Neural progenitor cell (in vitro differentiated cells): ENCODE measurements at regions not wholly inside any gene's neighbourhood (a gene's known extent, or its start where the extent isn't known, plus 50 kb on each side); places are given as distances from the start of the nearest gene placed in this dataset.

Source experiments
- DNase-seq: peaks from one replicate; pipeline ENCODE4 v3.0.0-alpha.2; 2016; ENCODE audit warnings: low spot score
- H2AFZ ChIP-seq: fragments of 200-600 bp; sonication (generic); replicated peaks from 2 replicates; pipeline ENCODE4 v1.6.1; 2016; ENCODE audit warnings: antibody characterized with exemption
- H3F3A ChIP-seq: fragments of 200-600 bp; sonication (generic); 2 replicates; pipeline ENCODE4 v1.6.1; 2016; ENCODE audit warnings: antibody characterized with exemption, low read depth
- H3K27ac ChIP-seq: fragments of 200-600 bp; sonication (generic); 2 replicates; pipeline ENCODE4 v1.5.1; 2016; ENCODE audit warnings: mild to moderate bottlenecking
- H3K27me3 ChIP-seq: fragments of 200-600 bp; sonication (generic); 2 replicates; pipeline ENCODE4 v1.6.1; 2016; ENCODE audit warnings: mild to moderate bottlenecking, moderate library complexity
- H3K36me3 ChIP-seq: fragments of 200-600 bp; sonication (generic); 2 replicates; pipeline ENCODE4 v1.5.1; 2016
- H3K4me1 ChIP-seq: fragments of 200-600 bp; sonication (generic); 2 replicates; pipeline ENCODE4 v1.6.1; 2016; ENCODE audit warnings: mixed run types
- H3K4me2 ChIP-seq: fragments of 200-600 bp; sonication (generic); 2 replicates; pipeline ENCODE4 v1.6.1; 2016
- H3K4me3 ChIP-seq: fragments of 200-600 bp; sonication (generic); 2 replicates; pipeline ENCODE4 v1.5.1; 2016
- H3K79me2 ChIP-seq: fragments of 200-600 bp; sonication (generic); 2 replicates; pipeline ENCODE4 v1.6.1; 2016; ENCODE audit warnings: low read depth
- H3K9ac ChIP-seq: fragments of 200-600 bp; sonication (generic); 2 replicates; pipeline ENCODE4 v1.6.1; 2016
- H3K9me3 ChIP-seq: fragments of 200-600 bp; sonication (generic); 2 replicates; pipeline ENCODE4 v1.5.1; 2016; ENCODE audit warnings: low read depth
- H4K20me1 ChIP-seq: fragments of 200-600 bp; sonication (generic); 2 replicates; pipeline ENCODE4 v1.6.1; 2016; ENCODE audit warnings: low read depth
- H3K27ac Mint-ChIP-seq: 3 replicates; pipeline ENCODE4 v1.8.0; 2021; ENCODE audit warnings: mixed read lengths
- H3K27me3 Mint-ChIP-seq: 2 replicates; pipeline ENCODE4 v1.8.0; 2022; ENCODE audit warnings: low read depth, mild to moderate bottlenecking, inconsistent platforms, moderate library complexity, mixed read lengths; ENCODE audit not compliant: insufficient read depth
- H3K36me3 Mint-ChIP-seq: 3 replicates; pipeline ENCODE4 v1.8.0; 2021; ENCODE audit warnings: mixed read lengths
- H3K4me1 Mint-ChIP-seq: 3 replicates; pipeline ENCODE4 v1.8.0; 2021; ENCODE audit warnings: mixed read lengths
- H3K4me3 Mint-ChIP-seq: 3 replicates; pipeline ENCODE4 v1.8.0; 2021; ENCODE audit warnings: mild to moderate bottlenecking, moderate library complexity, mixed read lengths
- H3K9me3 Mint-ChIP-seq: 3 replicates; pipeline ENCODE4 v1.8.0; 2020; ENCODE audit warnings: mixed read lengths
- EZH2 ChIP-seq: fragments of 200-600 bp; sonication (generic); IDR thresholded peaks from 2 replicates; pipeline ENCODE4 v1.6.1; 2017; ENCODE audit warnings: antibody characterized with exemption, mild to moderate bottlenecking, moderate library complexity
- EZH2phosphoT487 ChIP-seq: fragments of 200-600 bp; sonication (generic); IDR thresholded peaks from 2 replicates; pipeline ENCODE4 v1.6.1; 2017; ENCODE audit warnings: antibody characterized with exemption
- TF ChIP-seq, protein P1 (sequence below): fragments of 200-600 bp; sonication (generic); IDR thresholded peaks from 2 replicates; pipeline ENCODE4 v1.5.1; 2017; ENCODE audit warnings: antibody characterized with exemption, mild to moderate bottlenecking

DNA sequence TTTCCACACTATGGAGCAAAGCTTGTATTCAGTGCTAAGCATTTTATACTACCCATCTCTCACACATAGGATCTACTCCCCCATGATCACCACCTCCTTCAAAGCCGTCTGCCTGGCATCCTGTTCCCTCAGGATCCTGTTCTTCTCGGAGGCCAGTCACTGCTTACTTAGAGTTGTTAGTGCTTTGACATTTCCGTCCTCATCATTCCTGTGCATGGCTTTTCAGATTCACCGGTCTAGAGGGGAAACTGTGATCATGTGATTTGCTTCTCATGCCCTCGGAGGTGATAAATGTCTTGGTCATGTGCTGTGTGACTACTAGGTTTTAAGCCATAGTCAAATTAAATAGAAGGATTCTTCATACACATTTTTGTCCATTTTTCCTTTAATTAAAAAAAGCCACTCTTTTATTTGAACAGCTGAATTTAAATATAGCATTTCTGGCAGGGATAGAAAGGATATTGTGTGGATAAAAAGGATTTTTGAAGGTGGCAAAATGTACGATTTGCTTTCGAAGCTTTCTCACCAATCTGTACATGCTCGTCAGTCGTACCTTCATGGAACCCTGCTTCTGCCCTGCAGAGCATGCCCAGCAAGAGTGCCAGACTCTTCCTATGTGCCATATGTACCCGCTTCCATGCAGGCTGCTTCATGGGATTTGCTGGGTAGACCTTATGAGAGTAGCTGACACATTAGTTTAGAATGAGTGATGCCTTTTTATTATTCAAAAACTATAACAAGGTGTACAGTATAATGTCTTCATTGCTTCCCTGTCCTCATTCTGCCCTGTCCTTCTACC, 53.3 kb downstream of the BMAL2 start:
- Histone ChIP-seq H4K20me1 (no peaks in the 10 kb centered on the region), H3K4me2 (no peak overlapping the region), H3K27me3 (no peaks in the 10 kb centered on the region), H3K4me3 (no peak overlapping the region), H3K4me1 (no peaks in the 10 kb centered on the region), H3K79me2 (no peaks in the 10 kb centered on the region), H3K36me3 (peaks cover 6% of the 10 kb centered on the region), H3K9me3 (no peaks in the 10 kb centered on the region), H3K27ac (no peak overlapping the region), H3F3A (no peaks in the 10 kb centered on the region), H3K9ac (no peak overlapping the region), H2AFZ (no peak overlapping the region)
- peaks cover 2% of the 10 kb centered on the region for H3K27me3 Mint-ChIP-seq
- TF ChIP-seq, protein P1, sequence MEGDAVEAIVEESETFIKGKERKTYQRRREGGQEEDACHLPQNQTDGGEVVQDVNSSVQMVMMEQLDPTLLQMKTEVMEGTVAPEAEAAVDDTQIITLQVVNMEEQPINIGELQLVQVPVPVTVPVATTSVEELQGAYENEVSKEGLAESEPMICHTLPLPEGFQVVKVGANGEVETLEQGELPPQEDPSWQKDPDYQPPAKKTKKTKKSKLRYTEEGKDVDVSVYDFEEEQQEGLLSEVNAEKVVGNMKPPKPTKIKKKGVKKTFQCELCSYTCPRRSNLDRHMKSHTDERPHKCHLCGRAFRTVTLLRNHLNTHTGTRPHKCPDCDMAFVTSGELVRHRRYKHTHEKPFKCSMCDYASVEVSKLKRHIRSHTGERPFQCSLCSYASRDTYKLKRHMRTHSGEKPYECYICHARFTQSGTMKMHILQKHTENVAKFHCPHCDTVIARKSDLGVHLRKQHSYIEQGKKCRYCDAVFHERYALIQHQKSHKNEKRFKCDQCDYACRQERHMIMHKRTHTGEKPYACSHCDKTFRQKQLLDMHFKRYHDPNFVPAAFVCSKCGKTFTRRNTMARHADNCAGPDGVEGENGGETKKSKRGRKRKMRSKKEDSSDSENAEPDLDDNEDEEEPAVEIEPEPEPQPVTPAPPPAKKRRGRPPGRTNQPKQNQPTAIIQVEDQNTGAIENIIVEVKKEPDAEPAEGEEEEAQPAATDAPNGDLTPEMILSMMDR: no peak
- TF ChIP-seq EZH2phosphoT487: no peak
- no peak for TF ChIP-seq EZH2
- H3K36me3 Mint-ChIP-seq: no peaks in the 10 kb centered on the region
- H3K4me3 Mint-ChIP-seq: no peak overlapping the region
- no peaks in the 10 kb centered on the region for H3K4me1 Mint-ChIP-seq
- no peaks in the 10 kb centered on the region for H3K9me3 Mint-ChIP-seq
- no peak overlapping the region for H3K27ac Mint-ChIP-seq
- no peak for DNase-seq

DNA sequence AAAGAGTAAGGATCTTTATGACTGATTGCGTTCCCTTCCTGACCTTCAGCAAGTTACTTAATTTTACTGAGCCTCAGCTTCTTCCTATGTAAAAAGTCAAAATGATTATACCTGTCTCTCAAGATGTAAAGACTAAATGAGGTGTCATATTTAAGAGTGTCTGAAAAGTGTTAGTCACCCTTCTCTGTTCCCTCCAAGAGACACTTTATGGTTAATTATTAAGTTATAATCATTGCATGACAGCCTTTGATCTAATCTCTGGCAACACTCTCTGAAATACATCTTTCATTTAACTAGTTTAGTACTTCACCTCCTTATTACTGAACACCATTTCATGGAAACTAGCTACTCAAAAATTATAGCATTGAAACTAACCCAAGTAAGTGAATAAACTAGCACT, 54.8 kb downstream of the BMAL2 start:
- Mint-ChIP-seq H3K27me3 (peaks cover 2% of the 10 kb centered on the region), H3K4me1 (no peaks in the 10 kb centered on the region), H3K27ac (no peak overlapping the region), H3K4me3 (no peak overlapping the region), H3K9me3 (no peaks in the 10 kb centered on the region), H3K36me3 (no peaks in the 10 kb centered on the region)
- Histone ChIP-seq H3K27ac (no peak overlapping the region), H3K9ac (no peak overlapping the region), H3K9me3 (no peaks in the 10 kb centered on the region), H3K4me3 (no peak overlapping the region), H3K36me3 (peaks cover 7% of the 10 kb centered on the region), H3K79me2 (no peaks in the 10 kb centered on the region), H3K4me2 (no peak overlapping the region), H3K27me3 (no peaks in the 10 kb centered on the region), H4K20me1 (no peaks in the 10 kb centered on the region), H3F3A (no peaks in the 10 kb centered on the region), H2AFZ (no peak overlapping the region), H3K4me1 (no peaks in the 10 kb centered on the region)
- TF ChIP-seq EZH2 (no peak), EZH2phosphoT487 (no peak)
- TF ChIP-seq, protein P1: no peak
- DNase-seq: no peak

DNA sequence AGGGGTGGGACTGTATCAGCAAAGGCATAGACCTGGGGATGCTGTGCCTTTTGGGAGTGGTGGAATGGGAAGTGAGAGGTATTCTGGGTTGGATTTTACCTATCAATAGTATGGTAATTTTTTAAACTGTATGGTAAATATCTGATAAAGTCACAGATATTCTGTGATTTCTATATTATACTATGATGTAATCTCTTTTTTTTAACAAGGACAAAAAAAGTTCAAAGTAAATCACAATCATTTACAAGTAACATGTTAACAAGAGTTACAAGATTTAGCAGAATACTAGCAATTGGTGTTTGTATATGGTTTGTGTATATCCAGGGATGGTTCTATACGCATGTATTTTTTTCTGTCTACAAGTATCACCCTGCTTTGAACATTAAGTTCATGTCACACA, 56.0 kb downstream of the BMAL2 start:
- no peaks in the 10 kb centered on the region for H3K9me3 ChIP-seq
- H3K27ac ChIP-seq: no peak overlapping the region
- no peak overlapping the region for H3K9ac ChIP-seq
- H2AFZ ChIP-seq: no peak overlapping the region
- no peak overlapping the region for H3K4me2 ChIP-seq
- H3K79me2 ChIP-seq: no peaks in the 10 kb centered on the region
- H3K27me3 Mint-ChIP-seq: peaks cover 2% of the 10 kb centered on the region
- H3K36me3 ChIP-seq: peaks cover 7% of the 10 kb centered on the region
- no peaks in the 10 kb centered on the region for H3K4me1 Mint-ChIP-seq
- H3F3A ChIP-seq: no peaks in the 10 kb centered on the region
- no peaks in the 10 kb centered on the region for H3K27me3 ChIP-seq
- H3K4me3 Mint-ChIP-seq: no peak overlapping the region
- no peaks in the 10 kb centered on the region for H3K9me3 Mint-ChIP-seq
- TF ChIP-seq, protein P1: no peak
- TF ChIP-seq EZH2 (no peak), EZH2phosphoT487 (no peak)
- H3K4me3 ChIP-seq: no peak overlapping the region
- no peaks in the 10 kb centered on the region for H3K36me3 Mint-ChIP-seq
- no peak overlapping the region for H3K27ac Mint-ChIP-seq
- no peak for DNase-seq
- no peaks in the 10 kb centered on the region for H3K4me1 ChIP-seq
- H4K20me1 ChIP-seq: no peaks in the 10 kb centered on the region
